Activated CD4-positive, alpha-beta memory T cell treated with anti-CD3 and anti-CD28 coated beads for 36 hours (primary cell): ENCODE measurements at regions not wholly inside any gene's neighbourhood (a gene's known extent, or its start where the extent isn't known, plus 50 kb on each side); places are given as distances from the start of the nearest gene placed in this dataset.

ENCODE experiments used
- CTCF ChIA-PET: fragments of 350-600 bp; sonication (Branson Sonifier 250); formaldehyde crosslinking; loops from one replicate; lab custom pipeline; 2021; ENCODE audit warnings: antibody characterized with exemption, inconsistent platforms; lab: Charles Lee
- POLR2A ChIA-PET: fragments of 350-600 bp; sonication (Branson Sonifier 250); formaldehyde crosslinking; loops from one replicate; lab custom pipeline; 2021; ENCODE audit warnings: antibody characterized with exemption; lab: Charles Lee
- DNase-seq: peaks from one replicate; pipeline ENCODE4 v3.0.0-alpha.2; 2020
- H3K27ac Mint-ChIP-seq: one replicate; pipeline ENCODE4 v1.8.0; 2021; ENCODE audit warnings: mixed read lengths
- H3K27me3 Mint-ChIP-seq: one replicate; pipeline ENCODE4 v1.8.0; 2021; ENCODE audit warnings: mixed read lengths
- H3K36me3 Mint-ChIP-seq: one replicate; pipeline ENCODE4 v1.8.0; 2021; ENCODE audit warnings: mixed read lengths
- H3K4me1 Mint-ChIP-seq: one replicate; pipeline ENCODE4 v1.8.0; 2021; ENCODE audit warnings: low read depth, mixed read lengths
- H3K4me3 Mint-ChIP-seq: one replicate; pipeline ENCODE4 v1.8.0; 2021; ENCODE audit warnings: mild to moderate bottlenecking, mixed read lengths
- H3K9me3 Mint-ChIP-seq: one replicate; pipeline ENCODE4 v1.8.0; 2021; ENCODE audit warnings: mixed read lengths
- intact Hi-C: fragments of 100-400 bp; cut with micrococcal nuclease; formaldehyde crosslinking; loops from one replicate; pipeline ENCODE4 v1.15.1; 2023

DNA sequence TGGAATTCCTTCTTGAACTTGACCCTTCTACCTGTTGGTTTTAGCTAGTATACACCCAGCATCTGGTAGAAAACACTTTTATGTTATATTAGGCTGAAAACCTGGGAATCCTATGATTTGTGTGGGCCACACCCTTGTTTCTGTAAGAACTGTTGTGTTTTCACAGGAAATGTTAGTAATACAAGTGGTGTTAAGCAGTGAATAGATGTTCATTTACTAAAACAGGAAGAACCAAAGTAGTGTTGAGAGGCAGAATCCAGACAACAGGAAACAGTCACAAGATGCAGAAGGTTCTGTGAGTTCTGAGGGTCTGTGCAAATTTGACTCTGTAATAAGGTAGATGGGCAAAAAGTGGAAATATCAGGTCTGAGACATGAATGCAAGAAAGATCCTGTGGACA is 73.0 kb upstream of the RAI14 start:
- Mint-ChIP-seq H3K27me3 (peaks cover 15% of the 10 kb centered on the region), H3K4me1 (peaks cover 10% of the 10 kb centered on the region), H3K9me3 (no peaks in the 10 kb centered on the region), H3K4me3 (no peak overlapping the region), H3K27ac (no peak overlapping the region), H3K36me3 (no peaks in the 10 kb centered on the region)
- intact Hi-C loops = no loop called here
- CTCF ChIA-PET = no interaction called here
- DNase-seq = no peak
- POLR2A ChIA-PET = no interaction called here

DNA sequence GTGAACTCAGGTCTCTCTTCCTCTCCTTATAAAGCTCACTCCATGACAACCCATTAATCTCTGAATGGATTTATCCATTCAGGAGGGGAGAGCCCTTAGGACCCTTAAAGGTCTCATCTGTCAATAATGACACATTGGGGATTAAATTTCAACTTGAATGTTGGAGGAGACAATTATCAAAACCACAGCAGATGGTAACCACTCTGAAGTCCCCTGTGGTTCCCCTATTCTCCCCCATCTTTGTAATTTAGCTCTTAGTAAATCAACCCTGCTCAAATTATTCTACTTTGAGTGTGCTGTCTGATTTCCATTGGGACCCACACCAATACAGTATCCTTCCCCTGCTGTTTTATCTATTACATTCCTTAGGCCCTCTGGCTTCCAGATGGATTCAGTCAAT is 72.0 kb upstream of the RAI14 start:
- H3K9me3 Mint-ChIP-seq = no peaks in the 10 kb centered on the region
- ChIA-PET POLR2A (no interaction called here), CTCF (no interaction called here)
- H3K27me3 Mint-ChIP-seq = peaks cover 15% of the 10 kb centered on the region
- H3K36me3 Mint-ChIP-seq = no peaks in the 10 kb centered on the region
- H3K4me1 Mint-ChIP-seq = peaks cover 10% of the 10 kb centered on the region
- no peak overlapping the region for H3K27ac Mint-ChIP-seq
- intact Hi-C loops = no loop called here
- no peak for DNase-seq
- no peak overlapping the region for H3K4me3 Mint-ChIP-seq

DNA sequence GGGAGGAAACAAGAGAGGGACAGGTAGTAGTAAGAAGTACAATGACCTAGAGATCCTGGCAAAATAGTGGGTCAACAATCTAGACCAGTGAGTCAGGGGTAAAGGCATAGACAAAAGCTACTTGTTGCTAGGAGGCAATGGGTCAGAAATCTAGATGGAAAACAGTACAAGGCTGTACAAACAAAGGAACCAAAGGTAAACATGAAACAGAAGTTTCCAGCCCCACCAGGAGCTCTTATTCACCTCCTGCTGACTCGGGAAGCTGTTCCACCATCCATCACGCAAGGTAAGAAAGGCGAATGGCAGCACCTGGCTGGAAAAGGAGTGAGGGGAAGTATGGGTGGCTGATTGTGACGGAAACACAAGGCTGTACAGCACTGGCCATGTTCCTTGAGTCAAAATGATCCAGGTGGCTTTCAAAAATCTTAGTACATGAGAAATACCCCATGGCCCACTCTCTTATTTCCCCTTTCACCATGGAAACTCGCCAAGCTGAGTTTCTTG is 70.5 kb upstream of the RAI14 start:
- Mint-ChIP-seq H3K4me1 (peaks cover 10% of the 10 kb centered on the region), H3K27me3 (peaks cover 17% of the 10 kb centered on the region), H3K9me3 (no peaks in the 10 kb centered on the region), H3K4me3 (no peak overlapping the region), H3K27ac (no peak overlapping the region), H3K36me3 (no peaks in the 10 kb centered on the region)
- DNase-seq = no peak
- ChIA-PET POLR2A (no interaction called here), CTCF (no interaction called here)
- intact Hi-C loops = no loop called here

DNA sequence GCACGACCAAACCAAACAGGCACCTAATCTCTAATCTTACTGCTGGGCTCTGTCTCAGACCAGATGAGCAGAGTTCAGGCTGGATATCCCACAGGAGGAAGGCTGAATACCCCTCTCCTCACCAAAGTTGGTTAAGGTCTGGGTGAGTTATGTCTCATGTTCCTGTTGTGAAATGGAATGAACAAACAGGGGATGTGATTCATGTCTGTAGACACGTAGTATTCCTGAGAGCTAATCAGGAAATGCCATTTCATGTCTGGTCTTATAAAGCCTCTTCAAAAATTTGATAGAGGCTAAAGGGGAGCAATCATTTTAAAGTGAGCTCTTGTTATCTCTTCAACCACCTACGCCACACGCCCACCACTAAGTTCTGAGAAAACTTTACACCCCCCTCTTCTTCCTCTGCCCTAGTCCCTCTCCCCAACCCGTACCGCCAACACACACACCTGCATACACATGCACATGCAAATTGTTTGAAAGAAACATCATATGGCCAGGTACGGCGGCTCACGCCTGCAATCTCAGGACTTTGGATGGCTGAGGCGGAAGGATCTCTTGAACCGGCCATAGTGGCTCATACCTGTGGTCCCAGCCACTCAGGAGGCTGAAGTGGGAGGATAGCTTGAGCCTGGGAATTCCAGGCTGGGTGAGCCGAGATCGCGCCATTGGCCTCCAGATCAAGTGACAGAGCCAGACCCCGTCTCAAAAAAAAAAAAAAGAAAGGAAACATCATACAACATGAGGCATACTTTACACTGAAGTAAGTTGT is 69.8 kb upstream of the RAI14 start:
- POLR2A ChIA-PET = no interaction called here
- Mint-ChIP-seq H3K36me3 (no peaks in the 10 kb centered on the region), H3K27ac (no peak overlapping the region), H3K27me3 (peaks cover 14% of the 10 kb centered on the region), H3K4me3 (no peak overlapping the region), H3K9me3 (no peaks in the 10 kb centered on the region), H3K4me1 (peaks cover 10% of the 10 kb centered on the region)
- intact Hi-C loops = no loop called here
- DNase-seq = no peak
- CTCF ChIA-PET = interaction anchor here (1.0 kb wide), 1 partner anchor 8 kb away, joined by 3 read pairs; no protein-coding TSS in a partner anchor

DNA sequence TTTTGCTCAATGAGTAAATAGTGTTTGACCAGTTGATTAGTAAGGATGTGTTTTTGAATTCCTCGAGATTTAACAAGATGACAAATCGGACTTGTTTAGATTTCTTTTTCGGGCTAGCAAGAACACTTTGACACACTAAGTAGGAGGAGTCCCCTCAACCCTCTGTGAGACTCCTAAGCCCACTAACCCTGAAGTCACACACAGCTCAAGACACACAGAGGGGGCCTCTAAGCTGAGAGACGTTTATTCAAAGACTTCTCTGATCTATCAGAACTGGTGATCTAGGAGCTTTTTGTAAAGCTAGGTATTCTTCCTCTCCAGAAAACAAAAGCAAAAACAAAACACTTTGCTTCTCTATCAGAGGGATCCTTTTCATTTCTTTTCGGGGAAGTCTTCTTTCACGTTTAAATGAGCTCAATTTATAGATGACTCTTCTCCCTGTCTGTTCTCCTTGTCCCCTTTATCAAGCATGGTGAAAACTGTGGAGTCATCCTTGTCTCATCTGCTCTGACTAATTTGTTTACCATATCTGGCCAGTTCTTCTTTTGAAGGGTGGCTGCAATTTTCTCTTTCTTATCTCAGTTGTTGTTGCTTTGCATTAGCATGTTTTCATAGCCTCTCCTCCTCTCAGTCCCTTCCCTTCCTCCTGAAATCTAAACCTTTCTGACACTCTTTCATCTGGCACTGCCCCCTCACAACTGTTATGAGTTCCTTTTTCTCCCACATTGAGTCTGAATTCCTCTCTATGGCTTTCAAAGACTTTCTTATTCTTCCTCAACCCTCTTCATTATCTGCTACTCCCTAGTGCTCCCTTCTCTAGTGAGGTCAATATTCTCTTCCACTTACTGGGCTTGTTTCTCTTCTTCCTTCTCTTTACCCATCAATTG is 68.5 kb upstream of the RAI14 start:
- intact Hi-C loops = no loop called here
- H3K36me3 Mint-ChIP-seq = no peaks in the 10 kb centered on the region
- ChIA-PET POLR2A (no interaction called here), CTCF (interaction anchor here (0.6 kb wide), 1 partner anchor 261 kb away, joined by 4 read pairs; no protein-coding TSS in a partner anchor)
- H3K4me3 Mint-ChIP-seq = no peak overlapping the region
- DNase-seq = no peak
- no peaks in the 10 kb centered on the region for H3K9me3 Mint-ChIP-seq
- H3K4me1 Mint-ChIP-seq = peaks cover 10% of the 10 kb centered on the region
- peaks cover 10% of the 10 kb centered on the region for H3K27me3 Mint-ChIP-seq
- H3K27ac Mint-ChIP-seq = no peak overlapping the region

DNA sequence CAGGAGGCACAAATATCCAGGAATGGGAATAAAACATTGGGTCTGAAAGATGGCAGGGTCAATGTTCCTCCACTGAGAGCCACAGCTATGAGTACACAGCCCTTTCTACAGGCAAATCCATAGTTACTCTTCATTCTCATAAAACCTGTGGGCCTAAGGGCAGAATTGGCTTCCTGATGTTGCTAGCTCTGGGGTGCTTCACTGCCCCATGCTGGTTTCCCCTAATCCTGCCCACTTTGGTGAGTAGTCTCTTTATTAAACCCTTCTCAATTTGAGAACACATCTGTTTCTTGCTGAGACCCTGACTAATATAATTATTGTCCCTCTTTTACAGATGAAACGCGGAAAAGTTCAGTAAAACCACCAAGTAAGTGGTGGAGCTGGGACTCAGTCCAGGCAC is 66.3 kb upstream of the RAI14 start:
- H3K27ac Mint-ChIP-seq = no peak overlapping the region
- intact Hi-C loops = no loop called here
- POLR2A ChIA-PET = no interaction called here

DNA sequence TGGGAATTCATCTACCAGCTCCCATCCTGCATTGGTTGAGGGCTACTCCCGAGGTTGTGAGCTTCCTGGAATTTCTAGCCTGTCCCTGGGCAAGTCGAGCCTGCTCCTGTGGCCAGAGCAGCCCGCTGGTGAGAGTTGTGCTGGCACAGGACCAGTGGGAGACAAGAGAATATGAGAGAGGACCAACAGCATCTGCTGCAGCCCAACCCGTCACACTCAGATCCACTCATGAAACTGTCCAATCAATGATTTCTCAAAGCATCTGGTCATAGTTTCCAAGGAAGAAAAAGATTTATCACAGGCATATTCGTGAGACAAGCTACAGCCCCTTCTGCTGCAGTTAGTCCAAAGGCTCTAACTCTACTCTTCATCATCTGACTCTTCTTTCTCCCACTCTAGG is 64.4 kb upstream of the RAI14 start:
- no peak overlapping the region for H3K4me3 Mint-ChIP-seq
- H3K4me1 Mint-ChIP-seq = peaks cover 4% of the 10 kb centered on the region
- no peak overlapping the region for H3K27ac Mint-ChIP-seq
- peaks cover 9% of the 10 kb centered on the region for H3K27me3 Mint-ChIP-seq
- DNase-seq = no peak
- H3K9me3 Mint-ChIP-seq = no peaks in the 10 kb centered on the region
- POLR2A ChIA-PET = no interaction called here
- intact Hi-C loops = no loop called here
- no peaks in the 10 kb centered on the region for H3K36me3 Mint-ChIP-seq
- CTCF ChIA-PET = no interaction called here

More for the DNA sequence above, 66.3 kb upstream of the RAI14 start:
- no peak for DNase-seq
- H3K4me3 Mint-ChIP-seq = no peak overlapping the region
- no peaks in the 10 kb centered on the region for H3K9me3 Mint-ChIP-seq
- CTCF ChIA-PET = interaction anchor here (1.1 kb wide), 1 partner anchor 66 kb away, joined by 3 read pairs; no protein-coding TSS in a partner anchor
- no peaks in the 10 kb centered on the region for H3K36me3 Mint-ChIP-seq
- H3K4me1 Mint-ChIP-seq = peaks cover 10% of the 10 kb centered on the region
- peaks cover 12% of the 10 kb centered on the region for H3K27me3 Mint-ChIP-seq

DNA sequence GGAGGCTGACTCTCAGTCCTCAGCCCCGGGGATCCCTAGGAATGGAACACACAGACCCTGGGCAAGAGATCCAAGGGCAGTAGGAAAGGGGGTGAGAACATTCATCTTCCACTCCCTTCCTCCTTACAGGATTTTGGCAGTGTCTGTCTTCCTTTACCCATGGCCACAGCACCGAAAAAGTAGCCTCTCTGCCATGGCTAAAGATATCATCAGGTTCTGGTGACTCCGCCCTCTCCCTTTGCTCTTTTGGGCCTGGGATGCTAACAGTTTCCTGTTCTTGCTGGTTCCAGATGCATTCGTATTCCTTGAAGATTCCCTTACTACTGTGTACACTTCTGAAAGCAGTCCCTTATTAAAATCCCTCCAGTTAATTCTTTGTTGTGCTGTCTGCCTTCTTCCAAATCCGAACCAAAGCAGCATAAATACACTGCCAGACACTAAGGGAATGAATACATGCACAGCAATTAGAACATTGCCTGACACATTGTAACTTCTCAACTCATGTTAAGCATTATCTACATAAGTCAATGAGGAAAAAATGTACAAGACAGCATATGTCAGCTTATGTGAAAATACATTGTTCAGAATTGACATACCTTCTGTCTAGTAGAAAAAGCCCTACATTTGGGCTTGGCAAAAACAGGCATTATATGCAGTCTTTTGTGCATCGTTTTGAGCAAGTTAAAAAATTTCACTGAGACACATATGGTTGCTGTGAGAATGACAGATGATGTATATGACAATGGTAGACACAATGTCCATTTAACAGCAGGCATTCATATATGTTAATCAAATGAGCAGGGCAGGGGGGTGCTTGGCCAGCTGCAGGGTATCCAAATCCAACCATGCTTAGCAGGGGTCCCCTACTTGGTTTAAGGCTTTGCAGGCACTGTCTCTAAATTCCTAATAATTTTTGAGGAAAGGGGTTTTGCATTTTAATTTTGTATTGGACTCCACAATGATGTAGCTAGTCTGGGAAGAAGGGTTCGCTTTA is 58.8 kb upstream of the RAI14 start:
- Mint-ChIP-seq H3K9me3 (no peaks in the 10 kb centered on the region), H3K4me1 (peaks cover 5% of the 10 kb centered on the region), H3K27ac (no peak overlapping the region), H3K4me3 (no peak overlapping the region), H3K27me3 (peaks cover 12% of the 10 kb centered on the region), H3K36me3 (no peaks in the 10 kb centered on the region)
- POLR2A ChIA-PET = no interaction called here
- no peak for DNase-seq
- intact Hi-C loops = no loop called here
- CTCF ChIA-PET = no interaction called here

DNA sequence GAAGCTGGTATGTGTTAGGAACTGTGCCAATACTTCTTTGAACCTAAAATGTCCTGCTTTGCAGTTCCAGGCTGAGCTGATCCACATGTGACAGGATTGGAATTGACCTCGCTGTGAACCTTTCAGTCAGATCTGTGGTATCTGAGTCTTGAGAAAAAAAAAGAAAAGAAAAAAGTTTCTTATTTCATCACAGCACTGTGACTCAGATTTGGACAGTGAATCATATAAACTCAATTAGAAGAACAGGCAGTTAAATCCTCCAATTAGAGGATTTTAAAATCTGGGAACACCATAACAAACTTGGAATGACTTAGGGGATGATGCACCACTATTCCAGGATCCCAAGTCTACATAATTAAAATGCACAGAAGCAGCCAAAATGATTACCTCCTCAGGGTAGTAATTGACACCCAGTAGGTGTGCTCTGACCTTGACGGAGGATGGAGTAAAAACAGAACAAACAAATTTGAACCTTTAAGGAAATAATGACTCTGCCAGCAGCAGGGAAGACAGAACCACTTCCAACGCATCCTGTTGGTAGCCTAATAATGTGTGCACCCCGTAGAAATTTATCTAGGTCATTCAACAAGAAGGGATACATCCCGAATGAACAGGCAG is 57.8 kb upstream of the RAI14 start:
- Mint-ChIP-seq H3K36me3 (no peaks in the 10 kb centered on the region), H3K27ac (no peak overlapping the region), H3K9me3 (no peaks in the 10 kb centered on the region), H3K4me3 (no peak overlapping the region), H3K4me1 (peaks cover 5% of the 10 kb centered on the region), H3K27me3 (peaks cover 10% of the 10 kb centered on the region)
- CTCF ChIA-PET = no interaction called here
- intact Hi-C loops = no loop called here
- no peak for DNase-seq
- POLR2A ChIA-PET = no interaction called here

DNA sequence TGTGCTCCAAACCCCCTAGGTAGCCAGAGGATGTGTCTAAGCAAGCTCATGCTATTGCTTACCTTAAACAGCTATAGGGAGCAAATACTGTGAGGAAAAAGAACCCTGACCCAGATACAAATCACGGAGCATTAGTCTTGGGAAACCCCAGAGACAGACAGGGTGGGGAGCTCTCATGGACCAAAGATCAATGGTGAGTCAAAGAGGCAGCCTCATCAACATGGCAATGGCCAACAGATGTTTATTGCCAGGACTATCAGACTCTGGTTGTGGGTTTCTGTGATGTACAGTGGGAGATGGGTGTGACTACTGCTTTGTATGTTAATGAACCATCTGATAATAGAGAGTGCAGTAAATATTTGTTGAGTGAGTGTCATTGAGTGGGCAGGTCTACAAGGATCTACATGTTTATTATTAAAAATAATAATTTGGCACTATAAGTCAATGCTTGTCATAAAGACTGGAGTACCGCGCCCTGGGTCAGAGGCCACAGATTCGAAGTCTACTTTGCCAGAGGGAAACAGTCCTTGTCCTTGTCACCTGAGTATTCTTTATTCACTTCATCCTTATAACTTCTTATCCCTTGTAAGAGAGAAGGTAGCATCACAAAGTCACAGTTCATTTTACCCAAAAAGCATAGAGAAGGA is 56.5 kb upstream of the RAI14 start:
- POLR2A ChIA-PET = no interaction called here

DNA sequence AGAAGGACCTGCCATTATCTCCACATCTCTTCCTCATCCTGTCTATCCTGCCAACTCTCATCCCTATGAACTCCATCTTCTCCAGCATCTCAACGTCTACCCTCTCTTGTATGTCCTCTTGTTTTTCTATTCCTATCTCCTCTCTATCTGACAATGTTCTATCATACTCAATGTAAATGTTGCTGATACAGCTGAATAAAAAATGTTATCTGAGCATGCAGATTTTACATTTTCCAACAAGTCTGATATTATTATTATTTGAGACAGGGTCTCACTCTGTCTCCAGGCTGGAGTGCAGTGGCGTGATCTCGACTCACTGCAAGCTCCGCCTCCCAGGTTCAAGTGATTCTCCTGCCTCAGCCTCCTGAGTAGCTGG is 56.0 kb upstream of the RAI14 start:
- POLR2A ChIA-PET = no interaction called here
- no peak for DNase-seq

More for the DNA sequence above, 56.5 kb upstream of the RAI14 start:
- H3K27ac Mint-ChIP-seq = no peak overlapping the region
- H3K4me3 Mint-ChIP-seq = no peak overlapping the region
- no peaks in the 10 kb centered on the region for H3K9me3 Mint-ChIP-seq
- intact Hi-C loops = no loop called here
- H3K27me3 Mint-ChIP-seq = peaks cover 10% of the 10 kb centered on the region
- H3K36me3 Mint-ChIP-seq = no peaks in the 10 kb centered on the region
- CTCF ChIA-PET = no interaction called here
- DNase-seq = no peak
- peaks cover 5% of the 10 kb centered on the region for H3K4me1 Mint-ChIP-seq

More for the DNA sequence above, 56.0 kb upstream of the RAI14 start:
- no peak overlapping the region for H3K27ac Mint-ChIP-seq
- intact Hi-C loops = no loop called here
- no peak overlapping the region for H3K4me3 Mint-ChIP-seq
- CTCF ChIA-PET = no interaction called here
- no peaks in the 10 kb centered on the region for H3K9me3 Mint-ChIP-seq
- H3K36me3 Mint-ChIP-seq = no peaks in the 10 kb centered on the region
- H3K4me1 Mint-ChIP-seq = peaks cover 5% of the 10 kb centered on the region
- H3K27me3 Mint-ChIP-seq = peaks cover 10% of the 10 kb centered on the region
